Motor neuron (in vitro differentiated cells): ENCODE measurements at regions not wholly inside any gene's neighbourhood (a gene's known extent, or its start where the extent isn't known, plus 50 kb on each side); places are given as distances from the start of the nearest gene placed in this dataset.

Experiments used
- ATAC-seq, 8 experiments: fragments of 200-7000 bp; cut with Tn5 transposase; replicated peaks in 6 of 8; 2 replicates each; pipeline ENCODE4 v1.8.0; 2021; ENCODE audit warnings: mild to moderate bottlenecking in 8 of 8, moderate library complexity in 8 of 8
- H3K27ac ChIP-seq, 2 donors: fragments of 250-450 bp; sonication (Bioruptor Pico); 2 replicates each; pipeline ENCODE4 v1.9.0; 2021; ENCODE audit warnings: antibody characterized with exemption in 2 of 2, mild to moderate bottlenecking in 2 of 2, moderate library complexity in 1 of 2
- H3K4me1 ChIP-seq, 2 donors: fragments of 250-450 bp; sonication (Bioruptor Pico); replicated peaks in 1 of 2; 2 replicates each; pipeline ENCODE4 v1.6.1; 2021; ENCODE audit warnings: antibody characterized with exemption in 2 of 2, mild to moderate bottlenecking in 2 of 2, moderate library complexity in 1 of 2
- H3K4me3 ChIP-seq, 5 donors: fragments of 250-450 bp; sonication (Bioruptor Pico); 2 replicates each; pipeline ENCODE4 v1.9.0; 2021; ENCODE audit warnings: antibody characterized with exemption in 5 of 5, mild to moderate bottlenecking in 5 of 5, moderate library complexity in 4 of 5
- WGBS, 10 experiments: fragments of 450-650 bp; shearing (Covaris generic); methylation state at CpG; one replicate each; pipeline ENCODE4 v1.0.0; 2022; 5-methylcytosine and 5-hydroxymethylcytosine counted together
- in situ Hi-C, 9 experiments: fragments of 400-800 bp; cut with MboI; loops; one replicate each; pipeline ENCODE4 v1.15.0; 2021; ENCODE audit warnings: low sequenced_read_pairs in 9 of 9, low pct_unique_long_range_greater_than_20kb in 2 of 9; ENCODE audit not compliant: unreplicated experiment in 9 of 9

- no peak for ATAC-seq
- 27 to 95% (median 86%) methylated on average over 2 to 5 of the region's 5 CpGs for WGBS, 10 experiments
- in situ Hi-C loops = loop anchor here in 2 of 9 experiments (25.0 kb wide), 1 partner anchor 463 kb away; no protein-coding TSS in a partner anchor
These were observed 476.9 kb upstream of the ADGRL2 start for GRCh38 chr1:81323862-81324261.

GRCh38 chr1:81317191-81317590 is 483.5 kb upstream of the ADGRL2 start:
- in situ Hi-C loops = loop anchor here in 2 of 9 experiments (25.0 kb wide), 1 partner anchor 470 kb away; no protein-coding TSS in a partner anchor
- H3K27ac ChIP-seq = no peak overlapping the region

More at GRCh38 chr1:81323862-81324261, 476.9 kb upstream of the ADGRL2 start:
- Histone ChIP-seq H3K4me3 (no peak overlapping the region), H3K27ac (no peak overlapping the region), H3K4me1 (peaks cover 23 to 36% of the 10 kb centered on the region in 2 donors)

GRCh38 chr1:81314513-81315233 is 486.1 kb upstream of the ADGRL2 start:
- H3K4me1 ChIP-seq = peaks cover 29 to 47% of the 10 kb centered on the region in 2 donors
- in situ Hi-C loops = loop anchor here in 2 of 9 experiments (25.0 kb wide), 1 partner anchor 473 kb away; no protein-coding TSS in a partner anchor
- 0 to 88% (median 68%) methylated on average over 1 to 2 of the region's 2 CpGs; no CpG with 5 or more reads in 1 of the 10 experiments for WGBS, 10 experiments
- no peak overlapping the region for H3K27ac ChIP-seq
- peak in 5 of 8 experiments; percentile 16 to 91 (median 38) for ATAC-seq
- no peak overlapping the region for H3K4me3 ChIP-seq

More at GRCh38 chr1:81317191-81317590, 483.5 kb upstream of the ADGRL2 start:
- ATAC-seq = no peak
- Histone ChIP-seq H3K4me1 (peaks cover 22 to 32% of the 10 kb centered on the region in 2 donors), H3K4me3 (no peak overlapping the region)
- WGBS, 10 experiments = 0 to 100% (median 95%) methylated on average over 1 of the region's 1 CpG; no CpG with 5 or more reads in 4 of the 10 experiments

- no peak for ATAC-seq
- H3K4me3 ChIP-seq = no peak overlapping the region
- in situ Hi-C loops = loop anchor here in 2 of 9 experiments (25.0 kb wide), 1 partner anchor 474 kb away; no protein-coding TSS in a partner anchor
- no peak overlapping the region for H3K27ac ChIP-seq
- 38 to 92% (median 50%) methylated on average over 2 to 4 of the region's 4 CpGs; no CpG with 5 or more reads in 2 of the 10 experiments for WGBS, 10 experiments
- H3K4me1 ChIP-seq = peaks cover 34 to 53% of the 10 kb centered on the region in 2 donors
These were observed 487.4 kb upstream of the ADGRL2 start for GRCh38 chr1:81313289-81313688.

GRCh38 chr1:81312272-81312754 is 488.4 kb upstream of the ADGRL2 start:
- WGBS, 10 experiments = 0 to 100% (median 66%) methylated on average over 1 to 8 of the region's 8 CpGs; no CpG with 5 or more reads in 2 of the 10 experiments
- in situ Hi-C loops = loop anchor here in 2 of 9 experiments (25.0 kb wide), 1 partner anchor 475 kb away; no protein-coding TSS in a partner anchor
- peak in 2 of 8 experiments; percentile 19 to 25 for ATAC-seq
- Histone ChIP-seq H3K4me1 (peaks cover 41 to 62% of the 10 kb centered on the region in 2 donors), H3K4me3 (no peak overlapping the region), H3K27ac (peak overlapping the region; percentile 12 to 58)

GRCh38 chr1:81310250-81310649 is 490.5 kb upstream of the ADGRL2 start:
- no peak for ATAC-seq
- peaks cover 47 to 68% of the 10 kb centered on the region in 2 donors for H3K4me1 ChIP-seq
- H3K4me3 ChIP-seq = no peak overlapping the region
- 40 to 100% (median 100%) methylated on average over 1 of the region's 1 CpG; no CpG with 5 or more reads in 3 of the 10 experiments for WGBS, 10 experiments
- no peak overlapping the region for H3K27ac ChIP-seq
- in situ Hi-C loops = loop anchor here in 2 of 9 experiments (25.0 kb wide), 1 partner anchor 477 kb away; no protein-coding TSS in a partner anchor

GRCh38 chr1:81308191-81308590 is 492.5 kb upstream of the ADGRL2 start:
- H3K27ac ChIP-seq = no peak overlapping the region
- in situ Hi-C loops = loop anchor here in 2 of 9 experiments (25.0 kb wide), 1 partner anchor 479 kb away; no protein-coding TSS in a partner anchor
- peak overlapping the region; percentile 21 to 51 (median 27) for H3K4me3 ChIP-seq
- ATAC-seq = no peak
- 20 to 91% (median 39%) methylated on average over 3 to 6 of the region's 6 CpGs; no CpG with 5 or more reads in 1 of the 10 experiments for WGBS, 10 experiments
- peaks cover 34 to 53% of the 10 kb centered on the region in 2 donors for H3K4me1 ChIP-seq

GRCh38 chr1:81307786-81308185 is 492.9 kb upstream of the ADGRL2 start:
- no peak for ATAC-seq
- in situ Hi-C loops = loop anchor here in 2 of 9 experiments (25.0 kb wide), 1 partner anchor 480 kb away; no protein-coding TSS in a partner anchor
- H3K4me1 ChIP-seq = peaks cover 34 to 49% of the 10 kb centered on the region in 2 donors
- peak overlapping the region; percentile 21 to 51 (median 27) for H3K4me3 ChIP-seq
- no peak overlapping the region for H3K27ac ChIP-seq
- 11 to 80% (median 47%) methylated on average over 1 to 5 of the region's 5 CpGs for WGBS, 10 experiments

- in situ Hi-C loops = loop anchor here in 2 of 9 experiments (25.0 kb wide), 1 partner anchor 481 kb away; no protein-coding TSS in a partner anchor
- Histone ChIP-seq H3K4me3 (peak overlapping the region; percentile 27 to 51 (median 39)), H3K27ac (peak overlapping the region; percentile 29 to 79), H3K4me1 (peaks cover 26 to 40% of the 10 kb centered on the region in 2 donors)
- ATAC-seq = peak; percentile 81 to 98 (median 97)
- 0 to 7% (median 0%) methylated on average over 2 to 7 of the region's 7 CpGs; no CpG with 5 or more reads in 1 of the 10 experiments for WGBS, 10 experiments
These were observed 494.7 kb upstream of the ADGRL2 start for GRCh38 chr1:81305997-81306452.

GRCh38 chr1:81304187-81304586 is 496.5 kb upstream of the ADGRL2 start:
- Histone ChIP-seq H3K4me3 (no peak overlapping the region), H3K4me1 (peaks cover 27 to 34% of the 10 kb centered on the region in 2 donors), H3K27ac (no peak overlapping the region)
- in situ Hi-C loops = loop anchor here in 2 of 9 experiments (25.0 kb wide), 1 partner anchor 483 kb away; no protein-coding TSS in a partner anchor
- no peak for ATAC-seq

GRCh38 chr1:81299892-81300291 is 500.8 kb upstream of the ADGRL2 start:
- Histone ChIP-seq H3K4me1 (peaks cover 6 to 11% of the 10 kb centered on the region in 2 donors), H3K27ac (no peak overlapping the region), H3K4me3 (no peak overlapping the region)
- 50 to 100% (median 89%) methylated on average over 1 to 2 of the region's 2 CpGs for WGBS, 10 experiments
- in situ Hi-C loops = loop anchor here in 2 of 9 experiments (25.0 kb wide), 1 partner anchor 487 kb away; no protein-coding TSS in a partner anchor
- ATAC-seq = no peak

GRCh38 chr1:81298266-81298665 is 502.5 kb upstream of the ADGRL2 start:
- WGBS, 10 experiments = 6 to 100% (median 86%) methylated on average over 1 to 3 of the region's 3 CpGs
- Histone ChIP-seq H3K4me3 (no peak overlapping the region), H3K4me1 (peaks cover 4 to 9% of the 10 kb centered on the region in 2 donors), H3K27ac (no peak overlapping the region)
- in situ Hi-C loops = no loop called here
- no peak for ATAC-seq
